Gastrocnemius medialis (tissue), 4 donors: ENCODE measurements at regions not wholly inside any gene's neighbourhood (a gene's known extent, or its start where the extent isn't known, plus 50 kb on each side); places are given as distances from the start of the nearest gene placed in this dataset.

Experiments used
- POLR2A ChIP-seq, 2 donors: fragments of 450-650 bp; IDR thresholded peaks; one replicate each; pipeline ENCODE4 v1.6.1; 2017; ENCODE audit warnings: antibody characterized with exemption in 2 of 2, mild to moderate bottlenecking in 2 of 2, moderate library complexity in 2 of 2
- TF ChIP-seq, protein P1 (sequence below), 5 experiments: fragments of 450-650 bp in 3 of 5; fragments of 200-600 bp in 2 of 5; sonication (generic) in 2 of 5; IDR thresholded peaks in 4 of 5; conservative IDR thresholded peaks in 1 of 5; 1 replicate in 4 of 5; 2 replicates in 1 of 5; pipeline ENCODE4 v1.5.1; 2016 to 2019; ENCODE audit warnings: antibody characterized with exemption in 5 of 5, mild to moderate bottlenecking in 3 of 5, moderate library complexity in 3 of 5

DNA sequence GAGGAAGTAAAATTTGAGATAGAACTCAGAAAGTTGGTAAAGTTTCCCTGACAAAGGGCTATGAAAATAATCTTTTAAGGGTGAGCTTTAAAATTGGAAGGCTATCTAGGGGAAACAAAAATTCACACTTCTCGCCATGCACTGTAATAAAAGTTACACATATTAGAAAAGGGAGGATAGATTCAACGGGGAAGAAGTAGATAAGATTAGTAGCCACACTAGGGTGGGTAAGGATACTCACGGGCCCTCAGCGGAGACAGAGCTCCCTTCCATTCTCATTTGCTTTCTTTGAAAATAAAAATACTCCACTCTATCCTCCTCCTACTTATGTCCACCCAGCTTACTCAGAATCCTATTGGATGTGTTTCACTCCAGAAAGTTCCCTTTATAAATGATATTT lies 691.3 kb upstream of the NR2F2 start:
- TF ChIP-seq, protein P1, sequence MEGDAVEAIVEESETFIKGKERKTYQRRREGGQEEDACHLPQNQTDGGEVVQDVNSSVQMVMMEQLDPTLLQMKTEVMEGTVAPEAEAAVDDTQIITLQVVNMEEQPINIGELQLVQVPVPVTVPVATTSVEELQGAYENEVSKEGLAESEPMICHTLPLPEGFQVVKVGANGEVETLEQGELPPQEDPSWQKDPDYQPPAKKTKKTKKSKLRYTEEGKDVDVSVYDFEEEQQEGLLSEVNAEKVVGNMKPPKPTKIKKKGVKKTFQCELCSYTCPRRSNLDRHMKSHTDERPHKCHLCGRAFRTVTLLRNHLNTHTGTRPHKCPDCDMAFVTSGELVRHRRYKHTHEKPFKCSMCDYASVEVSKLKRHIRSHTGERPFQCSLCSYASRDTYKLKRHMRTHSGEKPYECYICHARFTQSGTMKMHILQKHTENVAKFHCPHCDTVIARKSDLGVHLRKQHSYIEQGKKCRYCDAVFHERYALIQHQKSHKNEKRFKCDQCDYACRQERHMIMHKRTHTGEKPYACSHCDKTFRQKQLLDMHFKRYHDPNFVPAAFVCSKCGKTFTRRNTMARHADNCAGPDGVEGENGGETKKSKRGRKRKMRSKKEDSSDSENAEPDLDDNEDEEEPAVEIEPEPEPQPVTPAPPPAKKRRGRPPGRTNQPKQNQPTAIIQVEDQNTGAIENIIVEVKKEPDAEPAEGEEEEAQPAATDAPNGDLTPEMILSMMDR (IDR thresholded peaks at IDR 0.05 in 4 of 5, conservative IDR thresholded peaks at IDR 0.05 in 1 of 5), result no peak
- no peak for TF ChIP-seq POLR2A (IDR thresholded peaks at IDR 0.05)
